Astrocyte of the hippocampus (primary cell): ENCODE measurements at regions not wholly inside any gene's neighbourhood (a gene's known extent, or its start where the extent isn't known, plus 50 kb on each side); places are given as distances from the start of the nearest gene placed in this dataset.

Source experiments
- DNase-seq: peaks from one replicate; pipeline ENCODE4 v3.0.0; 2011; ENCODE audit warnings: low read depth, low spot score

DNA sequence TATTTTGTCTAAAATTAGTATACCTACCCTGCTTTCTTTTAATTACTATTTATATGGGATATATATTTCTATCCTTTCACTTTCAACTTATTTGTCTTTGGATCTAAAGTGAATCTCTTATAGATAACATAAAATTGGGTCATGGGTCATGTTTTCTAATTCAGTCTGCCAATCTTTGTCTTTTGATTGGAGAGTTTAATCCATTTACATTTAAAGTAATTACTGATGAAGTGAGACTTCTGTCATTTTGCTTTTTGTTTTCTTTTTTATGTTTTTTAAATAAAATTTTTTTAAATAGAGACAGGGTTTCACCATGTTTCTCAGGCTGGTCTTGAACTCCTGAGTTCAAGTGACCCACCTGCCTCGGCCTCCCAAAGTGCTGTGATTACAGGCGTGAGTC lies 50.5 kb upstream of the PRDM1 start:
- no peak for DNase-seq

DNA sequence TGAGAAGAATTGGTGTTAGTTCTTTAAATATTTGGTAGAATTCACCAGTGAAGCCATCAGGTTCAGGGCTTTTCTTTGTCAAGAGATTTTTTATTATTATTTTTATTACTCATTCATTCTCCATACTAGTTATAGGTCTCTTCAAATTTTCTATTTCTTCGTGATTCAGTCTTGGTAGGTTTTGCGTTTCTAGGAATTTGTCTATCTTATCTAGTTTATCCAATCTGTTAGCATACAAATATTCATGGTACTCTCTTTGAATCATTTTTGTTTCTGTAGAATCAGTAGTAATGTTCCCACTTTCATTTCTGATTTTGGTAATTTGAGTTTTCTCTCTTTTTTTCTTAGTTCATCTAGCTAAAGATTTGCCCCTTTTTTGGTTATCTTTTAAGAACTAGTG lies 52.3 kb upstream of the PRDM1 start:
- DNase-seq: no peak

DNA sequence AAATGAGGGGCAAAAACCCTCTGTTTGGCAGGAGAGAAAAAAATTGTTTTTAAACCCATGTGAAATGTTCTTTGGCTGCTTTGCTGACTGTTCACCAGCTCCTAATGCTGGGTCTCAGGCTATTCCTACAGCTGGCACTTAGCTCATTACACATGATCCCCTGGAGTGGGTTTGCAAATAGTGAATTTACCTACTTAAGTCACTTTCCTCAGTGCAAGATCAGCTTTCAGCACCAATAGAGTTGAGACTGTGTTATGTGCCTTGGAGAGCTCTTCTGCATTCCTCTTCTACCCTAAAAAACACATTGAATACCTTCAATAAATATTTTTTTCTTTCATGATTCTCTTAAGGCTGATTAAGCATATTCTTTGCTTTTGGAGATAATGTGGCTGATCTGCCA lies 58.4 kb upstream of the PRDM1 start:
- no peak for DNase-seq

DNA sequence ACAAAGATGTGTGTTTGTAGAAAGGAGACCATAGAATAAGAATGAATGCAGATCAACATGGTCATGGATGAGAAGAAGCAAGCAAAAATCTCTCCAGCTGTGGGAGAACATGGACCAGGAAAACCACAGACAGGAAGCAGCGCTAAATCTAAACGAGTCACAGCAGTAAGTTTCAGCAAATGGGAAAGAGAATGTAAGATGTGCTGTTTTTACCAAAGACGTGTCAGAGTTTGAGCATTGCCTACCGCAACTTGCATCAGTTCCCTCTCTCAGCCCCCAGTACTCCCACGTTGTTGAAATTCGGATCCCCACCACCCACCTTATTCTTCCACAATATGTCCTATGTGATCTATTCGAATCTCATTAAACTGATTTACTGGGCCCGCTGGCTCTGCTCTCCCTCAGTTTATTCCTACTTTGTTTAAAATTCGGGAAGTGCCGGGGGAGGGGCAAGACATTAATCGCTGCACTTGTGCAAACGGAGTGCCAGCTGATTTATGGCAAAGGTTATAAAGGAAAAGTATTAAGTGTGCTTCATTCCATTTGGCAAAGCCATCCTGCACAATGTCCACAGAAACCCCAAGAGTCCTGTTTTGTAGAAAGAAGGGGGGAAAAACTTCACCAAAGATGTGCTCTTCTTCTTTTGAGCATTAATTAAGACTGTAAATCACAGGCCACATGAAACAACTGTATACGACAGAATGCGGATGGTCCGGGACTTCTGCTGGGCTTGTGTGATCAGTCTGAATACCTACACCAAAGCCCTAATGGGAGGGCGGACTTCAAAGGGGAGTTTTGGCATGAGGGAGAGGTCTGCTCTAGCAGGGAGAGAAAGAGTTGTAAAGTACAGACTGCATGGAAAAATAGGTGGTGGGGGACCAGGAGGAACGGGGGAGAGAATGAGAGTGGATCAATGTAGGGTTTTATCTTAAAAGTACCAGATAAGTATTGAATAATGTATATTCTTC lies 59.1 kb upstream of the PRDM1 start:
- DNase-seq: no peak

DNA sequence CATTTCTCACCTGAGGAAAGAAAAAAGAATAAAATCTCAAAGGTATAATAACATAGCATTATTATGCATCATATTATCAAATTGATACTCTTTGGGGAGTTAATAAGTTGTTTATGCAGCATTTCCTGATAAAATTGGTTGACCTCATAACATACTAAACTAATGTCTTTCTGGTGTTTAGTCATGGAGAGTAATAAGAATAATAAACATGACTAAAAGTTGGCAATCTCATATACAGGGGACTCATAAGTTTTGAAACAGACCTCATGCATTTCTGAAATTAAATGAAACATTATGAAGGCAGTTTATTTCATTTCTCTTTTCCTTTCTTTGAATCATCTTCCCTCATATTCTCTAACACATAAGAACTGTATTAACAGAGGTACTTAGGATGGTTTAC lies 60.5 kb upstream of the PRDM1 start:
- no peak for DNase-seq

DNA sequence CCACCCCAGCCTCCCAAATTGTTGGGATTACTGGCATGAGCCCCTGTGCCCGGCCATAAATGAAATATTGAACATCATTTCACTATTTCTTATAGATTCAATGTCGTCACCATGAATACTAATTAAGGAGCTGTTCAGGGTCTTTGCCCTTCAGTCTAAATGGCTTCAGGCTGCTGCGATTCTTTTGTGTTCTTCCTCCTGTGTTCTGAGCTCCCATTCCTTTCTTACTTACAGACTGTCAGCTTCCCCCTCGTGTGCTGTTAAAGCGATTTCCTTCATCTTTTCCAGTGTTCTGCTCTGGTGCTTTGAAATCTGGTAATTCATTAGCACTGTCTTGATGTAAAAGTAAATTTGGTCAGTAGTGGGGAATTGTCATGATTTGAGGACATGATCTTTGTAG lies 63.3 kb upstream of the PRDM1 start:
- no peak for DNase-seq

DNA sequence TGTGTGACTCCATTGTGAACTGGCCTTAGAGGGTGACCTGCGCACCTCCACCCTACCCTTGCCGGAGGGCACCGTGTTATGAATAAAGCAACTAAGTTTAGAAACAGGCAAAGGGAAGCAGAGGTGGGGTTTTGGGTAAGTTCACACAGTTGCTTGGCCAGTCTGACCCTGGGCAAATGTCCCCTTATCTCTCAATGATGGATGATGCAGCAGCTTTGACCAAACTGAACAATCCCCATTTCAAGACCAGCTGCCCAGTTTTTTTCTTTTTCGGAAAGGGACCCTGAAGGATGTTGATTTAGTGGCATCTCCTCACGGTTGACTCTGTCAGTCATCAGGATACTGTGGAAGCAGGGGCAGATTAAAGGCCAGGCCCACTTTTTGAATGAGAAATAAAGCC lies 68.7 kb upstream of the PRDM1 start:
- DNase-seq: no peak

DNA sequence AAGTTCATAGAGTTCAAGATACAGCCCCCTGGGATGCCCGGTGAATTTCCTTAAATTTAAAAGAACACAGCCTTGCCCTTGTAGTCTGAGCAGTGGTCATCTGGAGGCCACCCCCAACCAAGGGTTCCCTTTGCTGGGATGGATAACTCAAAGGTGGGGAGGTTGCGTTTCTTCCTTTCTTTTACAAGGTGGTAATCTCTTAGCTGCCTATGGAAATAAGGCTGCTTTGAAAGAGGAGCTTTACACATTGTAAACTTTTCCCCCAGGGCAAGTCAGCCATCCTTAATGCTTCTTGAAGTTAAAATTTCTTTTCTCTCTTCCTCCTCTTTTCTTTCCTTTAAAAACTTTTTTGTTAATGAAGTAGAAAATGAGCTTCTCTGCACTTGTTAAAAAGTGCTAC lies 71.2 kb upstream of the PRDM1 start:
- DNase-seq: no peak

DNA sequence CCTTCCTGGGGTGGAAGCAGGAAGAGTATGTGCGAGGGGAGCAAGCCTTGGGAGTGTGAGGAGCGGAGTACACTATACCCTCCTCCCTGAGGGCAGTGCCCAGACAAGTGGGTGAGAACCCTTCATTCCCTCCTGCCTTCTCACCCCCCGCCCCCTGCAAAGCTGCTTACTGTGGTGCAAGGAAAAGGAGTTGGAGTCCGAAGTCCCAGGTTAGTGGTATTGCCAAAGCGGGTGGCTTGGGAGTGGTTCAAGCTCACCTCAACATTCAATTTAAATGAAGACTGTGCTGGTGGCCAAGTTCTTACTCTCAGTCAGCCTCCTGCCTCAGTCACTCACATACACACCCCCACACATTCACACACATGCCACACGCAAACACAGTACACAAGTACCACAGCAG lies 74.7 kb upstream of the PRDM1 start:
- no peak for DNase-seq

DNA sequence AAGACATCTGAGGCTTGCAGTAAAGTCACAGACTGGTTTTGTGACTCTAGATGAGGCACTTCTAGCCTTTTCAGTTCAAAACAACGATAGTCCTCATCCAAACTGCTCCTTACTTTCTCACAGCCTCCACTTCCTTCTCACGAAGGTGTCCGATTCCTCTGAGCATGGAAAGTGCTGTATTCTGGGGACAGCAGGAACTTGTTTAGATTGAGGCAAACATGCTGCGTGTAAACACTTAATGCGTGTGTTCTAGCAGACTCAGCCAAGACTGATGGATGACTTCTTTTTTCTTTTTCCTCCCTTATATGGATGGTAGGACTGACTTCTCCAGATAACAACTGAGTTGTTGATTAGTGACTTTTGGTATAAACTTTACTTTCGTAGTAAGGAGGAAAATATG lies 80.2 kb upstream of the PRDM1 start:
- DNase-seq: no peak

DNA sequence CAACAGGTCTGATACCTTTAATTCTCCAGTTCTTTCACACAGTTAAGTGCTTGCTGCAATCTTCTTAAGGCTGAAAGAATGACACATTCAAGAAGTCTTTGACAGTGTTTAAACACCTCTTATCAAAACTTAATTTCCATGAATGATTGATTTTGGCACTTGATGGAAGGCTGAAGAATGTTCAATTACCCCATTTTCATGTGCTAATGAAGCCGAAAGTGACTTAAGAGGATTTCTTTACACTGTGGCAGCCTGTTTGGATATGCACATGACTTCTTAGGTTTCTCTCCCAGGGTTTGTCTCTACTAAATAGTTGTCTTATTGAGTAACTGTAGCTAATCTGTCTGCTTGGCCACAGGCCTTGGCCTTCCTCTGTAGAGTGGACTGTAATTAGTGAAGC lies 81.1 kb upstream of the PRDM1 start:
- DNase-seq: peak; percentile 48

DNA sequence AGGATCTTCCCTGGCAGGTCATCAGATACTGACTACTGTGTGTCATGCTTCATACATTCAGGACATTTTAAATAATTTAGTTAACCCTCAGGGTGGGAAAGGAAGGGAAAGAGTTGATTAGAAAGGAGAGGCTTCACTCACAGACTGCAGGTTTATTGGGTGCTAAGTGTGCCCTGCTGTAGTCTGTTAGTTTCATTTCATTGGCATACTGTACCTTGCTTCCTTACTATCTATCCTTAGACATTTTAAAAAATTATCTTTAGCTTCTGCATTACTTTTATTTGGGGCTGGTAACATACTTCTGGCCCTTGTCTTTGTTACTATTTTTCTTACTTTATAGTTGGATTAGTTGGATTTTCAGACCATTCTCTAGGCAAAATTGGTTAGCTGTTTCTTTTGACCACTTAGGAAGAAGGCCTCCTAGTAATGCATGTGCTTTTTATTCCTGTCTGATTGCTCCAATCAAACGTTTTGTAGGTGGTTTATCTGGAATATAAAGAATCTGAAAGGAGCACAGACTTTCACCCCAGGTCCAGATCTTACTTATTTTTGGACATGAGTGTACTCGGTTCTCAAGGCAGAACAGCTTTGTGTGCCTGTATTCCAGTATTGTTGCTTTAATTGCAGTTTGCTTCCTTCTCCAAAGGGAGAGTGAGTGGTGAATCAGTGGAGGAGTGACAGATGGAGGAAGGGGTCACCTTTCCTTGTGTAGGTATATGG lies 82.7 kb upstream of the PRDM1 start:
- no peak for DNase-seq

DNA sequence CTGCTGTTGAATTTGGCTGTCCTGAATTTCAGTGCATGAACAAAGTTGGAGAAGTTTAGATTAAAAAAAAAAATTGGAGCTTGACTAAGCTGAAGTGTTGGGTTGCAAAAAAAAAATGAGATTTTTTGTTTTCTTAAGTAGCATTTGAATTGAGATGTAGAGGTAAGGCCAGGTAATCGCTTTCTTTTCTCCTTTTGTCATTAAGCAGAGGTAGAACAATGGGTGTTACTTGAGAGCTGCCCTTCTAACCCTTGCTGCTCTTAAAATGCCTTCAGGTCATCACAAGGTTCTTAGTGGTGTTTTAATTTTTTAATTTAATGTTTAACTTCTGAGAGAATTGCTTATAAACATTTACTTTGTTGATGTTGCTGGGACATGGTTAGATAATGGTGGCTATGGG lies 84.1 kb upstream of the PRDM1 start:
- DNase-seq: no peak

DNA sequence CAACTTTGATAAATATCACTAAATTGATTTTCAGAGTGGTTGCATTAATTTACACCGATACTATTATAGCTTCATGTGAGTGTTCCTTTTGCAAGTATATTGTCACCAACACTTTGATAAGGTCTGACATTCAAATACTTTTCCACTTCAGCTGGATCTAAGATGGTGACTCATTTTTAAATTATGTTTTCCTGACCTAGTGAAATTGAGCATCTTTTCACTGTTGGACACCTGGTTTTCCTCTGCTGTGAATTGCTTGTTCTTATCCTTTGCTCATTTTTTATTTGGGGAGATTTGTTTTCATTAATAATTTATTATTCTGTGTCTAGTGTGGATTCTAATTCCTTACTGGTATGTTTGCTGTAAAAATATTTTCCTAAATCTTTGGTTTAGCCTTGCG lies 85.2 kb upstream of the PRDM1 start:
- no peak for DNase-seq

DNA sequence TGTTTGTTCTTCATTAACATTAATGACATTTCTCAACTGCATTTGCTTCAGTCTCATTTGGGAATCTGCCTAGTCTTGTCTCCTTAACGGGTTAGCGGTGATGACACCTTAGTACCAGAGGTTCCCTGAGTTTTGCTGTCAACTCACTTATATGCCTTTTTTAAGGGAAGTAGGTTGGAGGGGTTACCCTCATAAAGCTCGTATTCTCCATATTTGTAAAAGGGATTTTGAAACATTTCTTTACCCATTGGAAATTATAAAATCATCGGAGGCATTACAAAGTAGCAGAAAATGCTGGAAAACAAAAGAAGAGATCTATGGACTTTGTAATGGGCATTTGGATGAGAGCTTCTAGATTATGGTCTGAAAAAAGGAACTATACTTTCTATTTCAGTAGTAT lies 88.7 kb upstream of the PRDM1 start:
- DNase-seq: no peak

DNA sequence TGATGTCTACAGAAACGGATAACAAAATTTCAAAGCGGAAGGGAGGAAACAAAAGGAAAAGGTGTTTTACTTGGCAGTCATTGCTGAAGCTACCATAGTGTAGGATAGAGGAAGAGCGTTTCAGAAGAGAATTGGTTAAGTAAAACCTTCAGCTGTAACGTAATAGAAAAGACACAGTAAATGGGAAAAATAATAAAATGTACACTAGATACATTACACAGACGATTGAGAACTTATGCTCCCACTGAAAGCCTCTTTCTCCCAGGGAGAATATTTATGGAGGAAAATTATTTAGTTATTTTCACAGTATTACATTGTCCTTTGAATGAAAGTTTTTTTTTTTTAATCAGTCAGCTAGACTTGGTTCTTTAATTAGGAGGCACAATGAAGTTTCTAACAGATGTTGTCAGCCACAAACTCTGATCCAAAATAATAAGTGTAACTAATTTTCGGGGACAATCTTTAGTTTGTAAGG lies 90.7 kb upstream of the PRDM1 start:
- no peak for DNase-seq

DNA sequence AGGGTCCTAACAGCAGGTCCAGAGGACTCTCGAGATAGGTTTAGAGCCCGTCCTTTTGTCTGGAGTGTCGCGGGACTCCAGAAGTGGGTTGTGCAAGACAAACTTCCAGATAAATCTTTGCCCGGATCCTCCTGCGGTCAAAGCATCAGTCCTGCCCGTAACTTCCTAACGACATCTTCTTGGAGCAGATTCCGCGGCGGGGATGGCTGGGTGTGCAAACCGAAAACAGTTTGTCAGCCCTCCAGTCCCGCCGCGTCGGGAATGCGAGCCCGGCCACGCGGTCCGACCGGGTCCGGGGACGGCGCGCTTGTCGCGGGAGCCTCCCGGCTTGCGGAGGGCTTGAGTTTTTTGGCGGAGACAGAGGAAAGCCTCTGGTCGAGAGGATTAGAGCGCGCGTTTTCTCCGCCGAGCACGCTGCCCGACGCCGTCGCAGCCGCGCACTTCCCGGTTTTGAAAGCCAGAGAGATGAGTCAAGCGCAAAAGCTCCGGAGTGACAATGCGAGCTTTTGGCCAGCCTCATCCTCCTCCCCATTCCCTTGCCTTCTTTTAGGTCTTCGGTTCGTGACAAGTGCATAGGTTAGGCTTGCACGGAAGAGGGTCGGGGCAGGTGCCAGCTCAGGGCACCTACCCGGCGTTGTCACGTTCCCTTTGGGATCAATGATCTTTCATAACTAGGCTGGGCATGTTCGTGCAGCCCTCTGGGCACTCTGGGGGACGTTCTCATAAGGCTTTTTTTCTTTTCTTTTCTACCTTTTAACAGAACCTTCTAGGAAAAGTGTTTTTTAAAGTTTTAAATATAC lies 91.3 kb upstream of the PRDM1 start:
- peak; percentile 68 for DNase-seq

DNA sequence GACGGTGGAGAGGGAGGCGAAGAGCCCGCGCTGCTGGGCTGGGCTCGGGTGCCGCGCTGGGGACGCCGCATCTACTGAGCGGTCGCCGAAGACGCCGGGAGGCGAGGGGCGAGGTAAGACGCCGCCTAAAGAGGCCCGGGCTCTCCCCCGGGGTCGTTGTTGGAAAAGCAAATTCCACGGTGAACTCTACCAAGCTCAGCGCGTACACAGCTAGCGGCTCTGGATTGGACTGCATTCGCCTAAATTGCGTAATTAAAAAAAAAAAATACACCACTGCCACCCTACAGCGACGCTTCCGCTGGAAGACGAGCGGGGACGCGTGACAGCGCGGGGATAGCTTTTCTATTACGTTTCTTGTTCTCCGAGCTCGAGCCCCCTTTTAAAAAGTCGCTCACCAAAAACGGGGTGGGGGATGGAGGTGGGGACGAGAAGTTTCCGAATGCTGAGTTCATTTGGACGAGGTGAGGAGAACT lies 92.0 kb upstream of the PRDM1 start:
- peak; percentile 50 for DNase-seq

DNA sequence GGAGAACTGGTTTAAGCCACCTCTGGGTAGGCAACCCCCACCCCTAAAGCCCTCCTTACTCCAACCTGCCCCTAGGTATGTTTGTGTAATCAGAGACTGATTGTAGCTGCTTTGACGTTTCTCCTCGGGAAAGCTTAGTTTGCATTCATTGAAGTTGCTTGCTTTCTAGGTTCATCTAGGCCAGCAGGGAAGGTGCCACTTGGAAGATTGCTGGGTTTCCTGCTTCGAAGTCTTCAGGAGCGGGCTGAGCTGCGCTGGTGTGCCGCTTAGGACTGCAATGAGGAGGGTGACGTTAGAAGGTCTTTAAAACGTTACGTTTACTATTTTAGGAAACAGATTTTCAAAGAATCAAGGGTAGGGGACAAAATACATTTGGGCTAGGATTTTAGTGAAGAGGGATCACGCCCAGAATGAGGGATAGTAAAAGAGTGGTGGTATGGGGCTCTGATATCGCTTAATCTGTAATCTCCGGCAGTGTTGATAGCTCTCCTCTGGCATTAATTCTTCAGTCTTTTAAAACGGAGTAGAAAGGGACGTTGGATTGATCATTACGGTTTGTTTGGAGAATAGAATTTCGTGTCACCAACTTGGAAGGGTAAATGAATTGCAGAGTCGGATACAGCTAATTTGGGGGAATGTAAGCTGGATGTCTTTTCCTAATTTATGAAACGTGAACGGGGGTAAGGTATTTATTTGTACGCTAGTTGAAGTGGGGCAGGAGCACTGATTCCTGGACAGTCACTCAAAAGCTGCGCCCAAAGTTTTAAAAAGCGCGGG lies 92.6 kb upstream of the PRDM1 start:
- DNase-seq: peak; percentile 39

DNA sequence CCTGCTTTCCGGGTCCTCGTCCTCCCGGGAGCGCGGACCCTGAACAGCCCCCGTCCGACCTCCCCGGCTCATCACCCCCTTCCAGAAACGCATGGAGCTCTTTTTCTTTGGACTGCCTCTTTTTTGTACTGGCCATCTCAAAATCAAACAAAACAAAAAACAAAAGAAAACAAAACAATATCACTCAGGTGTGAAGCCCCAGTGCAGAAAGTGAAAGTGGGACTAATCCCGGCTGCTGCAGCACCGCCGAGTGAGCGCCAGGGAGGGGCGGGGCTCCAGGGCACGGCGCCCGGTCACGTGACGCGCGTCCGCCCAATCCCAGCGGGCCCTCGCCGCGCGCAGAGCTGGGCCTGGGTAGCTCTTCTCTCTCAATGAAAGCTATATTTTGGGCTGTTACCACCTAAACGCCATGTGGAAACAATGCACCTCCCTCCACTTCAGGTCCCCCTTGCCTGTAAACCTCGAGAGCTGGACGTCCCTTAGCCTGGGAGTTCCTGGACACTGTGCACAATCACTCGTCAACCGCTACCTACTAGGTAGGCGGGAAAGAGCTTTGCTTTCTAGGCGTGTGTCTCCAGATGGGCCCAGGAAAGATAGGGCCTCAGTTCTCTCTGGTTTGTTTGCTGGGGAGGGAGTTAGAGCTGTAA lies 93.7 kb upstream of the PRDM1 start:
- peak; percentile 92 for DNase-seq
